Upper lobe of left lung (tissue), 6 donors: ENCODE measurements at regions not wholly inside any gene's neighbourhood (a gene's known extent, or its start where the extent isn't known, plus 50 kb on each side); places are given as distances from the start of the nearest gene placed in this dataset.
A peak's percentile ranks its signal among the peaks of the same experiment; 100 is the strongest.

Experiments
- ATAC-seq, 2 donors: fragments of 200-7000 bp; cut with Tn5 transposase; one replicate each; pipeline ENCODE4 v1.9.1; 2022; ENCODE audit warnings: mild to moderate bottlenecking in 2 of 2, moderate library complexity in 2 of 2; ENCODE audit not compliant: low FRiP score in 2 of 2
- DNase-seq, 2 donors: peaks; one replicate each; pipeline ENCODE4 v3.0.0-alpha.2; 2019 to 2020
- H3K27ac ChIP-seq, 4 donors: fragments of 200-600 bp; sonication (generic); one replicate each; pipeline ENCODE4 v1.5.1; 2016 to 2019
- H3K27me3 ChIP-seq, 4 donors: fragments of 200-600 bp; sonication (generic); one replicate each; pipeline ENCODE4 v1.5.1; 2017 to 2019
- H3K36me3 ChIP-seq, 4 donors: fragments of 200-600 bp; sonication (generic); one replicate each; pipeline ENCODE4 v1.5.1; 2016 to 2019
- H3K4me1 ChIP-seq, 4 donors: fragments of 200-600 bp; sonication (generic); one replicate each; pipeline ENCODE4 v1.5.1; 2018 to 2019
- H3K4me3 ChIP-seq, 4 donors: fragments of 200-600 bp; sonication (generic); one replicate each; pipeline ENCODE4 v1.5.1; 2017 to 2019; ENCODE audit warnings: mild to moderate bottlenecking in 2 of 4, moderate library complexity in 1 of 4
- H3K9me3 ChIP-seq, 4 donors: fragments of 200-600 bp; sonication (generic); one replicate each; pipeline ENCODE4 v1.5.1; 2018 to 2019
- EP300 ChIP-seq, 4 donors: sonication (generic); formaldehyde crosslinking; IDR thresholded peaks; one replicate each; pipeline ENCODE4 v1.5.1; 2017; ENCODE audit warnings: antibody characterized with exemption in 4 of 4, control low read depth in 2 of 4
- POLR2A ChIP-seq, 4 donors: fragments of 450-650 bp; IDR thresholded peaks; one replicate each; pipeline ENCODE4 v1.5.1; 2016 to 2017; ENCODE audit warnings: antibody characterized with exemption in 4 of 4, mild to moderate bottlenecking in 2 of 4
- POLR2AphosphoS5 ChIP-seq, 2 donors: sonication (generic); formaldehyde crosslinking; IDR thresholded peaks; one replicate each; pipeline ENCODE4 v1.5.1; 2017; ENCODE audit warnings: antibody characterized with exemption in 2 of 2
- WGBS, 2 donors: methylation state at CpG; one replicate each; pipeline ENCODE4 v1.1.5; 2017 to 2018; 5-methylcytosine and 5-hydroxymethylcytosine counted together
- TF ChIP-seq, protein P1 (sequence below), 6 experiments: fragments of 450-650 bp in 4 of 6; fragments of 200-600 bp in 2 of 6; sonication (generic) in 2 of 6; IDR thresholded peaks; one replicate each; pipeline ENCODE4 v1.5.1; 2016 to 2019; ENCODE audit warnings: antibody characterized with exemption in 6 of 6
- donor health status: DM: no; HTN: no; CAD: no; lungs with moderate emphysema.
- donor health status: DM: no; HTN: yes; CAD: no; lungs with severe emphysema.

DNA sequence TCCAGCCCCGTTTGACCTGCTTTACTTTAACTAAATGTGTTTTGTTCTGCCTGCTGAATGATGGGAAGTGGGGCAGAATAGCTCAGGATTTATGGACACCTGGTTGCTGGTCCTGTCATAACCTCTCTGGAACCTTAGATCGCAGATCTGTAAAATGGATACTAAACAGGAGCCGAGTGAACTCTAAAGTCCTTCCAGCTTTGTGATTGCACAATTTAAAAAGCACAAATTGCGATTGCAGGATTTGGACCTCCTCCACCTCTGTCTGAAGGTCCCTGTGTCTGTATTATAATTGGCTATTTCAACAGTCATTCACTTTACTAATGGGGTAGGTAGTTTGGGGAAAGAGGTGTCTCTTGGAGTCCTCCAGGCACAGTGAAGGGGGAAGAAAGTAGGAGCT, 220.4 kb downstream of the LY86 start:
- Histone ChIP-seq H3K4me3 (no peak overlapping the region), H3K27ac (no peak overlapping the region), H3K36me3 (no peaks in the 10 kb centered on the region), H3K4me1 (peaks cover 12 to 18% (median 14%) of the 10 kb centered on the region in 4 donors), H3K27me3 (no peaks in the 10 kb centered on the region), H3K9me3 (no peaks in the 10 kb centered on the region)
- ATAC-seq (no peak), DNase-seq (no peak)
- WGBS, 2 donors, result 53 to 71% methylated on average over 4 of the region's 4 CpGs
- TF ChIP-seq POLR2AphosphoS5 (IDR thresholded peaks at IDR 0.05), result no peak
- TF ChIP-seq POLR2A (IDR thresholded peaks at IDR 0.05), result no peak
- no peak for TF ChIP-seq EP300 (IDR thresholded peaks at IDR 0.05)
- TF ChIP-seq, protein P1, sequence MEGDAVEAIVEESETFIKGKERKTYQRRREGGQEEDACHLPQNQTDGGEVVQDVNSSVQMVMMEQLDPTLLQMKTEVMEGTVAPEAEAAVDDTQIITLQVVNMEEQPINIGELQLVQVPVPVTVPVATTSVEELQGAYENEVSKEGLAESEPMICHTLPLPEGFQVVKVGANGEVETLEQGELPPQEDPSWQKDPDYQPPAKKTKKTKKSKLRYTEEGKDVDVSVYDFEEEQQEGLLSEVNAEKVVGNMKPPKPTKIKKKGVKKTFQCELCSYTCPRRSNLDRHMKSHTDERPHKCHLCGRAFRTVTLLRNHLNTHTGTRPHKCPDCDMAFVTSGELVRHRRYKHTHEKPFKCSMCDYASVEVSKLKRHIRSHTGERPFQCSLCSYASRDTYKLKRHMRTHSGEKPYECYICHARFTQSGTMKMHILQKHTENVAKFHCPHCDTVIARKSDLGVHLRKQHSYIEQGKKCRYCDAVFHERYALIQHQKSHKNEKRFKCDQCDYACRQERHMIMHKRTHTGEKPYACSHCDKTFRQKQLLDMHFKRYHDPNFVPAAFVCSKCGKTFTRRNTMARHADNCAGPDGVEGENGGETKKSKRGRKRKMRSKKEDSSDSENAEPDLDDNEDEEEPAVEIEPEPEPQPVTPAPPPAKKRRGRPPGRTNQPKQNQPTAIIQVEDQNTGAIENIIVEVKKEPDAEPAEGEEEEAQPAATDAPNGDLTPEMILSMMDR (IDR thresholded peaks at IDR 0.05), result no peak

DNA sequence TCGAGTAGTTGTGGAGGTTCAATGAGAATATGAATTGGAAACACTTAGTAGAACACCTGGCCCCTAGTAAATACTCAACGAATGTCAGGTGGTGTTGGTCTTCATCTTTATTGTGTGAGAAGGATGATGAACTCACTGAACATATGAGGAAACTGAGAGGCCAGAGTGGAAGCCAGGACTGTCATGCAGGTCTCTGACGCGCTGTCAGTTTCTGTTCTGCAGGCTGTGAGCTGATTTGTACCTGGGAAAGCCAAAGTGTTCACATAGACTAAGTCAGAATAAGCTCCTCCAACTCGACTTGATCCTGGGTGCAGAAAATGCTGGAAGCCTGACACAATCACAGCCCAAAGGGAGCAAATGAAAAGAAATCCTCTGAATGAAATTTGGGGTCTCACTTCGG, 222.2 kb downstream of the LY86 start:
- peak overlapping the region in 3 of 4 donors; percentile 25 to 50 (median 47) for H3K4me3 ChIP-seq
- no peaks in the 10 kb centered on the region for H3K36me3 ChIP-seq
- 62 to 71% methylated on average over 6 of the region's 6 CpGs for WGBS, 2 donors
- H3K27ac ChIP-seq, result peak overlapping the region; percentile 40 to 68 (median 50)
- no peaks in the 10 kb centered on the region for H3K9me3 ChIP-seq
- TF ChIP-seq EP300 (IDR thresholded peaks at IDR 0.05) (no peak), POLR2A (IDR thresholded peaks at IDR 0.05) (no peak), POLR2AphosphoS5 (IDR thresholded peaks at IDR 0.05) (no peak)
- TF ChIP-seq, protein P1 (IDR thresholded peaks at IDR 0.05), result no peak
- H3K27me3 ChIP-seq, result no peaks in the 10 kb centered on the region
- ATAC-seq (no peak), DNase-seq (no peak)
- H3K4me1 ChIP-seq, result peaks cover 12 to 18% (median 14%) of the 10 kb centered on the region in 4 donors

DNA sequence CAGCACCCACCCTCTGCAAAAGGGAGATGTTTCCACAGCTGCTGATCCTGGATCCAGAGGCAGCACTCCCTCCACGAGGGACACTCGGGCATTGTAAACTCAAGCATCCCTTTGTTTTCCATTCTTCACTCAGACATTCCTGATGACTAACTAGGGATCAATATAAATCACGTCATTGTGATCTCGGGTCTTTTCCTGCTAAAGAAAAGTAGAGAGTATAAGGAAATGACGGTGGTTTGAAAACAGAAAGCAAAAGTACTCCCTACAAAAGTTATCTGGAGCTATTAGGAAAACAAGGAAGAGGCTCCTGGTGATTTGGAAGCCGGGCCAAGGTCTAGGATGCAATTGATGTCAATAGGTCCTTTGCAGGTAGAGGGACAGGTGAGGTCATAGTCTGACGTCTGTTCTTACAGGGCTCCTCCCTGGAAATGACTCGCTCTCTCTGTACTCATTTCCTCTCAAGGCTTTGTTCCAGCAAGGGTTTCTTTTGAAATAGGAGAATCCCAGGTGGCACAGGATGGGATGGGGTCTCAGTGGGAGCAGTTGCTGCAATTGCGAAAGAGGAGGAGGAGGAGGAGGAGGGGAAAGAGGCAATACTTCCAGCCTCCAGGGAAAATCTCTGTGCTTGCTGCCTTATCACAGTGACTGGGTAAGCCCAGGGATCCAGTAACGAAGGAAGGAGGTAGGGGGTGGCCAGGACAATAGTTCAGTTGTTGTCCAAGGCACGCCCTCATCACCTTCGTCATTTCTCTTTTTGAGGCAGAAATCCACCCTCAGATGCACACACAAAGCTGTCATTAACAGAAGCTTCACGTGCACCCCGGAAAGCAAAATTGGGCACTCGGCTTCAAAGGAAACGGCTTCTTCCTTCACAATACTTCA, 222.8 kb downstream of the LY86 start:
- peak in 1 of 2 donors; percentile 72 for DNase-seq
- peak overlapping the region; percentile 40 to 68 (median 50) for H3K27ac ChIP-seq
- peak in 3 of 4 donors; percentile 32 to 73 (median 33) for TF ChIP-seq EP300 (IDR thresholded peaks at IDR 0.05)
- TF ChIP-seq POLR2AphosphoS5 (IDR thresholded peaks at IDR 0.05), result peak; percentile 19 to 46
- TF ChIP-seq, protein P1 (IDR thresholded peaks at IDR 0.05), result no peak
- TF ChIP-seq POLR2A (IDR thresholded peaks at IDR 0.05), result peak in 1 of 4 donors; percentile 22
- no peaks in the 10 kb centered on the region for H3K36me3 ChIP-seq
- H3K4me1 ChIP-seq, result peaks cover 12 to 18% (median 14%) of the 10 kb centered on the region in 4 donors
- 4 to 9% methylated on average over 16 of the region's 16 CpGs for WGBS, 2 donors
- H3K4me3 ChIP-seq, result peak overlapping the region; percentile 8 to 50 (median 36)
- H3K27me3 ChIP-seq, result no peaks in the 10 kb centered on the region
- H3K9me3 ChIP-seq, result no peaks in the 10 kb centered on the region
- ATAC-seq, result peak; percentile 54 to 79

DNA sequence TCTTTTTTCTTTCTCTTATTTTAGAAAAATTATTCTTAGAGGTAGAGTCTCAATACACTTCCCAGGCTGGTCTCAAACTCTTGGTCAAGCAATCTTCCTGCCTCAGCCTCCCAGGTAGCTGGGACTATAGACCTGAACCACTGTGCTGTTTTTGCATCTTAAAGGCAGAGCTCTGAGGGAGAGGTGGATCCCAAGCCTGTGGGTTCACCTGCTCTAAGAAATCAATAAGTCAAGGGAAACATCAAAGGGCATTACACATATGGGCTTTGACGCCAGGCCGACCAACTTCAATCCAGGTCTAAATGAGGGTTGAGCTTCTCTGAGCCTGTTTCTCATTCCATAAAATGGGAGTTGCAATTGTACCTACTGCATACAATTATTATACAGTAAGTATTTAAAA, 223.9 kb downstream of the LY86 start:
- Histone ChIP-seq H3K4me1 (peaks cover 6 to 17% (median 11%) of the 10 kb centered on the region in 4 donors), H3K36me3 (no peaks in the 10 kb centered on the region), H3K27me3 (no peaks in the 10 kb centered on the region), H3K27ac (peak overlapping the region in 2 of 4 donors; percentile 59 to 68), H3K4me3 (no peak overlapping the region), H3K9me3 (no peaks in the 10 kb centered on the region)
- 96 to 97% methylated on average over 2 of the region's 2 CpGs for WGBS, 2 donors
- TF ChIP-seq, protein P1 (IDR thresholded peaks at IDR 0.05), result no peak
- TF ChIP-seq POLR2A (IDR thresholded peaks at IDR 0.05), result no peak
- TF ChIP-seq POLR2AphosphoS5 (IDR thresholded peaks at IDR 0.05), result no peak
- TF ChIP-seq EP300 (IDR thresholded peaks at IDR 0.05), result no peak
- ATAC-seq (no peak), DNase-seq (no peak)
